Lung (tissue), 11 donors: ENCODE measurements at regions not wholly inside any gene's neighbourhood (a gene's known extent, or its start where the extent isn't known, plus 50 kb on each side); places are given as distances from the start of the nearest gene placed in this dataset.

Experiments used
- ATAC-seq: fragments of 200-7000 bp; cut with Tn5 transposase; one replicate; pipeline ENCODE4 v1.9.1; 2020; ENCODE audit warnings: moderate number of reproducible peaks; ENCODE audit not compliant: insufficient read depth, low FRiP score
- DNase-seq, 3 donors: peaks; one replicate each; pipeline ENCODE4 v3.0.0-alpha.2; 2013 to 2017
- H3K27ac ChIP-seq, 2 donors: one replicate each; pipeline ENCODE4 v1.5.1; 2013; ENCODE audit warnings: mild to moderate bottlenecking in 2 of 2, moderate library complexity in 2 of 2, control low read depth in 1 of 2, inconsistent platforms in 1 of 2, low read depth in 1 of 2, low read length in 1 of 2
- H3K27me3 ChIP-seq, 3 donors: one replicate each; pipeline ENCODE4 v1.5.1; 2013; ENCODE audit warnings: low read length in 2 of 3; ENCODE audit not compliant: control insufficient read depth in 3 of 3, insufficient read depth in 3 of 3
- H3K36me3 ChIP-seq, 4 donors: one replicate each; pipeline ENCODE4 v1.5.1; 2013; ENCODE audit warnings: low read length in 4 of 4, mild to moderate bottlenecking in 1 of 4, moderate library complexity in 1 of 4; ENCODE audit not compliant: control insufficient read depth in 4 of 4, insufficient read depth in 4 of 4
- H3K4me1 ChIP-seq, 5 donors: one replicate each; pipeline ENCODE4 v1.5.1; 2013; ENCODE audit warnings: low read length in 5 of 5, mild to moderate bottlenecking in 2 of 5, moderate library complexity in 1 of 5; ENCODE audit not compliant: control insufficient read depth in 5 of 5, insufficient read depth in 5 of 5
- H3K4me3 ChIP-seq: one replicate; pipeline ENCODE4 v1.5.1; 2013; ENCODE audit warnings: mild to moderate bottlenecking, control low read depth, moderate library complexity
- H3K9ac ChIP-seq, 2 donors: one replicate each; pipeline ENCODE4 v1.5.1; 2013; ENCODE audit warnings: low read length in 2 of 2, control low read depth in 1 of 2; ENCODE audit not compliant: insufficient read depth in 1 of 2
- H3K9me3 ChIP-seq, 4 donors: one replicate each; pipeline ENCODE4 v1.5.1; 2013; ENCODE audit warnings: low read length in 3 of 4, mild to moderate bottlenecking in 1 of 4, moderate library complexity in 1 of 4; ENCODE audit not compliant: control insufficient read depth in 4 of 4, insufficient read depth in 3 of 4
- CTCF ChIP-seq: IDR thresholded peaks from 2 replicates; pipeline ENCODE4 v1.5.1; 2012; ENCODE audit warnings: mild to moderate bottlenecking; ENCODE audit errors: control extremely low read depth, extremely low read depth
- WGBS, 2 donors: extraction: QIAGEN DNeasy Blood & Tissue Kit; methylation state at CpG; one replicate each; pipeline ENCODE4 v1.1.7; 2013; 5-methylcytosine and 5-hydroxymethylcytosine counted together
- donor health status: control.
- donor health status: control.
- donor health status: Bipolar disorder and iron deficiency.
- donor health status: healthy.
- donor health status: DM: yes; HTN: yes; CAD: no.

GRCh38 chr2:146433116-146433875 is 1411.5 kb upstream of the ACVR2A start:
- TF ChIP-seq CTCF: no peak
- Histone ChIP-seq H3K9ac (no peak overlapping the region), H3K27me3 (no peaks in the 10 kb centered on the region), H3K36me3 (no peaks in the 10 kb centered on the region), H3K4me1 (no peaks in the 10 kb centered on the region), H3K9me3 (no peaks in the 10 kb centered on the region), H3K4me3 (no peak overlapping the region), H3K27ac (no peak overlapping the region)
- DNase-seq (no peak), ATAC-seq (no peak)
- 95 to 98% methylated on average over 8 of the region's 8 CpGs for WGBS, 2 donors

GRCh38 chr2:146429366-146429765 is 1415.5 kb upstream of the ACVR2A start:
- Histone ChIP-seq H3K4me3 (no peak overlapping the region), H3K27me3 (no peaks in the 10 kb centered on the region), H3K36me3 (no peaks in the 10 kb centered on the region), H3K9ac (no peak overlapping the region), H3K27ac (no peak overlapping the region), H3K4me1 (no peaks in the 10 kb centered on the region), H3K9me3 (no peaks in the 10 kb centered on the region)
- no peak for TF ChIP-seq CTCF
- ATAC-seq (no peak), DNase-seq (no peak)

GRCh38 chr2:146417942-146418341 is 1426.9 kb upstream of the ACVR2A start:
- Histone ChIP-seq H3K4me3 (no peak overlapping the region), H3K9me3 (no peaks in the 10 kb centered on the region), H3K27ac (no peak overlapping the region), H3K36me3 (no peaks in the 10 kb centered on the region), H3K9ac (no peak overlapping the region), H3K4me1 (no peaks in the 10 kb centered on the region), H3K27me3 (no peaks in the 10 kb centered on the region)
- TF ChIP-seq CTCF: no peak
- ATAC-seq (no peak), DNase-seq (no peak)
- WGBS, 2 donors: 89 to 90% methylated on average over 2 of the region's 2 CpGs

- WGBS, 2 donors: 66 to 74% methylated on average over 2 of the region's 2 CpGs
- Histone ChIP-seq H3K27me3 (no peaks in the 10 kb centered on the region), H3K9me3 (no peaks in the 10 kb centered on the region), H3K9ac (no peak overlapping the region), H3K27ac (no peak overlapping the region), H3K4me3 (no peak overlapping the region), H3K36me3 (no peaks in the 10 kb centered on the region), H3K4me1 (no peaks in the 10 kb centered on the region)
- no peak for TF ChIP-seq CTCF
- ATAC-seq: no peak
- DNase-seq: no peak
Observed at GRCh38 chr2:146415291-146415690, 1429.5 kb upstream of the ACVR2A start.
